ENCODE measurements at regions not wholly inside any gene's neighbourhood (a gene's known extent, or its start where the extent isn't known, plus 50 kb on each side); places are given as distances from the start of the nearest gene placed in this dataset.

- no peaks in the 10 kb centered on the region for H3K23me2 ChIP-seq (ENCODE audit: insufficient read length, low read depth, low read length, poor library complexity, severe bottlenecking)
- H3T11ph ChIP-seq (ENCODE audit: low read length), result no peak overlapping the region
- no peak overlapping the region for H4K8ac ChIP-seq (replicated peaks; ENCODE audit: insufficient read length, low read depth, low read length)
- no peak overlapping the region for H3K27ac Mint-ChIP-seq
- H3K14ac ChIP-seq (ENCODE audit: insufficient read depth, low read length), result no peak overlapping the region
- H3K4me3 Mint-ChIP-seq, result no peak overlapping the region
- no peak overlapping the region for H3K56ac ChIP-seq (ENCODE audit: insufficient read length, low read depth, low read length)
- H2AFZ ChIP-seq (ENCODE audit: low read length), result no peak overlapping the region
- no peak overlapping the region for H4K91ac ChIP-seq (ENCODE audit: insufficient read length, low read depth, low read length)
- WGBS (ENCODE audit: extremely low coverage, insufficient read length, low lambda C conversion rate), result no CpG with 5 or more reads among the region's 1 CpG
- no peaks in the 10 kb centered on the region for H3K9me3 ChIP-seq (ENCODE audit: control insufficient read depth, low read depth, low read length)
- H3K4ac ChIP-seq (ENCODE audit: low read depth, low read length), result no peak overlapping the region
- no peak overlapping the region for H3K23ac ChIP-seq (ENCODE audit: insufficient read length, low read depth, low read length)
- no peak overlapping the region for H2BK120ac ChIP-seq (ENCODE audit: low read depth, low read length, poor library complexity, severe bottlenecking)
- H4K20me1 ChIP-seq (ENCODE audit: control insufficient read depth, insufficient read depth, insufficient read length), result no peaks in the 10 kb centered on the region
- H2BK12ac ChIP-seq (ENCODE audit: insufficient read length, low read depth, low read length), result no peak overlapping the region
- no peak overlapping the region for H2BK15ac ChIP-seq (ENCODE audit: low read depth, low read length)
- no peaks in the 10 kb centered on the region for H3K36me3 Mint-ChIP-seq (ENCODE audit: insufficient read depth in 1 of 3, low read depth in 3 of 3)
- no peak for TF ChIP-seq CTCF (conservative IDR thresholded peaks at IDR 0.05)
- H3K4me1 ChIP-seq (ENCODE audit: insufficient read depth, low read length), result no peaks in the 10 kb centered on the region
- H4K5ac ChIP-seq (ENCODE audit: insufficient read length, low read depth, low read length), result no peak overlapping the region
- H3K9me3 Mint-ChIP-seq, result no peaks in the 10 kb centered on the region
- H3K27me3 ChIP-seq (ENCODE audit: insufficient read depth, low read length), result no peaks in the 10 kb centered on the region
- H3K4me1 Mint-ChIP-seq, result no peaks in the 10 kb centered on the region
- no peak overlapping the region for H2AK5ac ChIP-seq (ENCODE audit: insufficient read length, low read length)
- no peaks in the 10 kb centered on the region for H3K79me1 ChIP-seq (ENCODE audit: insufficient read depth, low read depth, low read length, poor library complexity, severe bottlenecking)
- H3K27ac ChIP-seq (ENCODE audit: insufficient read length, low read depth, low read length), result no peak overlapping the region
- H3K18ac ChIP-seq (ENCODE audit: insufficient read length, low read depth, low read length), result no peak overlapping the region
- H3K4me2 ChIP-seq (ENCODE audit: insufficient read depth, insufficient read length, low read length), result no peak overlapping the region
- H3K79me2 ChIP-seq (ENCODE audit: insufficient read depth, low read length), result no peaks in the 10 kb centered on the region
- no peak for DNase-seq
- no peaks in the 10 kb centered on the region for H3K27me3 Mint-ChIP-seq (ENCODE audit: low read depth)
- H3K9ac ChIP-seq (ENCODE audit: extremely low read depth, insufficient read length, low read length), result no peak overlapping the region
- H2BK5ac ChIP-seq (ENCODE audit: insufficient read length, low read length), result no peak overlapping the region
- no peak overlapping the region for H2BK20ac ChIP-seq (ENCODE audit: low read depth, low read length, poor library complexity, severe bottlenecking)
Observed at GRCh38 chr2:196380098-196380497, 208.7 kb upstream of the STK17B start.

Measured in H9 (cell line).